ENCODE measurements at regions not wholly inside any gene's neighbourhood (a gene's known extent, or its start where the extent isn't known, plus 50 kb on each side); places are given as distances from the start of the nearest gene placed in this dataset.
A peak's percentile ranks its signal among the peaks of the same experiment; 100 is the strongest.

- H3K27me3 ChIP-seq (ENCODE audit: control insufficient read depth in 2 of 2, insufficient read depth in 2 of 2, low read length in 2 of 2): no peaks in the 10 kb centered on the region
- H3K9me3 Mint-ChIP-seq: peaks cover 0 to 3% (median 0%) of the 10 kb centered on the region in 11 donors
- H3K36me3 Mint-ChIP-seq: no peaks in the 10 kb centered on the region
- ChIA-PET POLR2A (no interaction called here), CTCF (no interaction called here)
- H3K27ac Mint-ChIP-seq: no peak overlapping the region
- H3K36me3 ChIP-seq (ENCODE audit: control insufficient read depth in 2 of 3, insufficient read depth in 3 of 3, low read length in 3 of 3): no peaks in the 10 kb centered on the region
- no peaks in the 10 kb centered on the region for H3K4me1 ChIP-seq (ENCODE audit: control insufficient read depth in 2 of 2, insufficient read depth in 2 of 2, low read length in 2 of 2)
- H3K27me3 Mint-ChIP-seq: peaks cover 0 to 10% (median 0%) of the 10 kb centered on the region in 5 donors
- no peaks in the 10 kb centered on the region for H3K4me1 Mint-ChIP-seq
- no peak overlapping the region for H3K4me3 ChIP-seq (ENCODE audit: low read length)
- ATAC-seq (no peak), DNase-seq (no peak)
- intact Hi-C loops (cut with micrococcal nuclease): no loop called here
- no peak overlapping the region for H3K27ac ChIP-seq (ENCODE audit: low read depth, low read length)
- no peaks in the 10 kb centered on the region for H3K9me3 ChIP-seq (ENCODE audit: control insufficient read depth in 2 of 3, low read length in 3 of 3)
- no peak overlapping the region for H3K4me3 Mint-ChIP-seq
These were observed 1181.8 kb downstream of the SORCS1 start for GRCh38 chr10:105982735-105983134.

- H3K9me3 ChIP-seq (ENCODE audit: control insufficient read depth in 2 of 3, low read length in 3 of 3): no peaks in the 10 kb centered on the region
- ATAC-seq (no peak), DNase-seq (no peak)
- no peaks in the 10 kb centered on the region for H3K27me3 ChIP-seq (ENCODE audit: control insufficient read depth in 2 of 2, insufficient read depth in 2 of 2, low read length in 2 of 2)
- H3K36me3 ChIP-seq (ENCODE audit: control insufficient read depth in 2 of 3, insufficient read depth in 3 of 3, low read length in 3 of 3): no peaks in the 10 kb centered on the region
- H3K4me3 ChIP-seq (ENCODE audit: low read length): no peak overlapping the region
- H3K27me3 Mint-ChIP-seq: peaks cover 0 to 8% (median 0%) of the 10 kb centered on the region in 5 donors
- intact Hi-C loops (cut with micrococcal nuclease): no loop called here
- no peak overlapping the region for H3K4me3 Mint-ChIP-seq
- H3K4me1 ChIP-seq (ENCODE audit: control insufficient read depth in 2 of 2, insufficient read depth in 2 of 2, low read length in 2 of 2): no peaks in the 10 kb centered on the region
- H3K27ac ChIP-seq (ENCODE audit: low read depth, low read length): no peak overlapping the region
- H3K9me3 Mint-ChIP-seq: peaks cover 0 to 2% (median 0%) of the 10 kb centered on the region in 11 donors
- ChIA-PET CTCF (no interaction called here), POLR2A (no interaction called here)
- H3K4me1 Mint-ChIP-seq: no peaks in the 10 kb centered on the region
- no peaks in the 10 kb centered on the region for H3K36me3 Mint-ChIP-seq
- H3K27ac Mint-ChIP-seq: no peak overlapping the region
These were observed 1182.8 kb downstream of the SORCS1 start for GRCh38 chr10:105981679-105982078.

GRCh38 chr10:105974803-105975456 is 1189.6 kb downstream of the SORCS1 start:
- Histone ChIP-seq H3K27ac (ENCODE audit: low read depth, low read length) (no peak overlapping the region), H3K4me3 (ENCODE audit: low read length) (no peak overlapping the region), H3K4me1 (ENCODE audit: control insufficient read depth in 2 of 2, insufficient read depth in 2 of 2, low read length in 2 of 2) (no peaks in the 10 kb centered on the region), H3K9me3 (ENCODE audit: control insufficient read depth in 2 of 3, low read length in 3 of 3) (no peaks in the 10 kb centered on the region), H3K27me3 (ENCODE audit: control insufficient read depth in 2 of 2, insufficient read depth in 2 of 2, low read length in 2 of 2) (no peaks in the 10 kb centered on the region), H3K36me3 (ENCODE audit: control insufficient read depth in 2 of 3, insufficient read depth in 3 of 3, low read length in 3 of 3) (no peaks in the 10 kb centered on the region)
- peak overlapping the region in 2 of 10 donors; percentile 23 to 71 for H3K4me3 Mint-ChIP-seq
- CTCF ChIA-PET: no interaction called here
- ATAC-seq: no peak
- no peak for DNase-seq
- peaks cover 0 to 11% (median 0%) of the 10 kb centered on the region in 7 donors for H3K4me1 Mint-ChIP-seq
- no peaks in the 10 kb centered on the region for H3K36me3 Mint-ChIP-seq
- intact Hi-C loops (cut with micrococcal nuclease): loop anchor here (1.0 kb wide), 2 partner anchors 25 to 178 kb away; no protein-coding TSS in a partner anchor
- H3K9me3 Mint-ChIP-seq: no peaks in the 10 kb centered on the region
- POLR2A ChIA-PET: no interaction called here
- no peak overlapping the region for H3K27ac Mint-ChIP-seq
- peaks cover 0 to 8% (median 0%) of the 10 kb centered on the region in 5 donors for H3K27me3 Mint-ChIP-seq

- no peaks in the 10 kb centered on the region for H3K36me3 Mint-ChIP-seq
- H3K9me3 Mint-ChIP-seq: no peaks in the 10 kb centered on the region
- no peaks in the 10 kb centered on the region for H3K4me1 ChIP-seq (ENCODE audit: control insufficient read depth in 2 of 2, insufficient read depth in 2 of 2, low read length in 2 of 2)
- H3K27ac ChIP-seq (ENCODE audit: low read depth, low read length): no peak overlapping the region
- no peak overlapping the region for H3K4me3 Mint-ChIP-seq
- no peaks in the 10 kb centered on the region for H3K9me3 ChIP-seq (ENCODE audit: control insufficient read depth in 2 of 3, low read length in 3 of 3)
- peaks cover 0 to 11% (median 0%) of the 10 kb centered on the region in 7 donors for H3K4me1 Mint-ChIP-seq
- ChIA-PET CTCF (no interaction called here), POLR2A (no interaction called here)
- H3K27me3 Mint-ChIP-seq: peaks cover 0 to 13% (median 0%) of the 10 kb centered on the region in 5 donors
- no peak for ATAC-seq
- no peaks in the 10 kb centered on the region for H3K36me3 ChIP-seq (ENCODE audit: control insufficient read depth in 2 of 3, insufficient read depth in 3 of 3, low read length in 3 of 3)
- no peak overlapping the region for H3K27ac Mint-ChIP-seq
- intact Hi-C loops (cut with micrococcal nuclease): loop anchor here in 1 of 2 donors (1.0 kb wide), 1 partner anchor 24 kb away; no protein-coding TSS in a partner anchor
- no peak for DNase-seq
- no peak overlapping the region for H3K4me3 ChIP-seq (ENCODE audit: low read length)
- H3K27me3 ChIP-seq (ENCODE audit: control insufficient read depth in 2 of 2, insufficient read depth in 2 of 2, low read length in 2 of 2): no peaks in the 10 kb centered on the region
These were observed 1190.6 kb downstream of the SORCS1 start for GRCh38 chr10:105973902-105974301.

GRCh38 chr10:105973360-105973759 is 1191.1 kb downstream of the SORCS1 start:
- ChIA-PET POLR2A (no interaction called here), CTCF (no interaction called here)
- DNase-seq: no peak
- Histone ChIP-seq H3K36me3 (ENCODE audit: control insufficient read depth in 2 of 3, insufficient read depth in 3 of 3, low read length in 3 of 3) (no peaks in the 10 kb centered on the region), H3K4me3 (ENCODE audit: low read length) (no peak overlapping the region), H3K9me3 (ENCODE audit: control insufficient read depth in 2 of 3, low read length in 3 of 3) (no peaks in the 10 kb centered on the region), H3K27me3 (ENCODE audit: control insufficient read depth in 2 of 2, insufficient read depth in 2 of 2, low read length in 2 of 2) (no peaks in the 10 kb centered on the region), H3K4me1 (ENCODE audit: control insufficient read depth in 2 of 2, insufficient read depth in 2 of 2, low read length in 2 of 2) (no peaks in the 10 kb centered on the region), H3K27ac (ENCODE audit: low read depth, low read length) (no peak overlapping the region)
- intact Hi-C loops (cut with micrococcal nuclease): no loop called here
- Mint-ChIP-seq H3K36me3 (no peaks in the 10 kb centered on the region), H3K4me3 (no peak overlapping the region), H3K9me3 (no peaks in the 10 kb centered on the region), H3K4me1 (peaks cover 0 to 11% (median 0%) of the 10 kb centered on the region in 7 donors), H3K27ac (no peak overlapping the region), H3K27me3 (peaks cover 0 to 13% (median 0%) of the 10 kb centered on the region in 5 donors)
- no peak for ATAC-seq

- Histone ChIP-seq H3K36me3 (ENCODE audit: control insufficient read depth in 2 of 3, insufficient read depth in 3 of 3, low read length in 3 of 3) (no peaks in the 10 kb centered on the region), H3K4me3 (ENCODE audit: low read length) (no peak overlapping the region), H3K27me3 (ENCODE audit: control insufficient read depth in 2 of 2, insufficient read depth in 2 of 2, low read length in 2 of 2) (no peaks in the 10 kb centered on the region), H3K4me1 (ENCODE audit: control insufficient read depth in 2 of 2, insufficient read depth in 2 of 2, low read length in 2 of 2) (no peaks in the 10 kb centered on the region), H3K27ac (ENCODE audit: low read depth, low read length) (no peak overlapping the region), H3K9me3 (ENCODE audit: control insufficient read depth in 2 of 3, low read length in 3 of 3) (no peaks in the 10 kb centered on the region)
- H3K36me3 Mint-ChIP-seq: no peaks in the 10 kb centered on the region
- ChIA-PET CTCF (interaction anchor here (1.0 kb wide), 1 partner anchor 16 kb away, joined by 3 read pairs; no protein-coding TSS in a partner anchor), POLR2A (no interaction called here)
- intact Hi-C loops (cut with micrococcal nuclease): no loop called here
- H3K9me3 Mint-ChIP-seq: no peaks in the 10 kb centered on the region
- H3K4me1 Mint-ChIP-seq: peaks cover 0 to 11% (median 0%) of the 10 kb centered on the region in 7 donors
- no peak for ATAC-seq
- H3K4me3 Mint-ChIP-seq: no peak overlapping the region
- H3K27me3 Mint-ChIP-seq: peaks cover 0 to 17% (median under 1%) of the 10 kb centered on the region in 5 donors
- H3K27ac Mint-ChIP-seq: no peak overlapping the region
- no peak for DNase-seq
These were observed 1193.0 kb downstream of the SORCS1 start for GRCh38 chr10:105971460-105971859.

GRCh38 chr10:105969884-105970377 is 1194.6 kb downstream of the SORCS1 start:
- CTCF ChIA-PET: no interaction called here
- H3K27ac Mint-ChIP-seq: no peak overlapping the region
- Histone ChIP-seq H3K27me3 (ENCODE audit: control insufficient read depth in 2 of 2, insufficient read depth in 2 of 2, low read length in 2 of 2) (no peaks in the 10 kb centered on the region), H3K36me3 (ENCODE audit: control insufficient read depth in 2 of 3, insufficient read depth in 3 of 3, low read length in 3 of 3) (no peaks in the 10 kb centered on the region), H3K9me3 (ENCODE audit: control insufficient read depth in 2 of 3, low read length in 3 of 3) (no peaks in the 10 kb centered on the region), H3K27ac (ENCODE audit: low read depth, low read length) (no peak overlapping the region), H3K4me1 (ENCODE audit: control insufficient read depth in 2 of 2, insufficient read depth in 2 of 2, low read length in 2 of 2) (no peaks in the 10 kb centered on the region), H3K4me3 (ENCODE audit: low read length) (no peak overlapping the region)
- POLR2A ChIA-PET: no interaction called here
- peaks cover 0 to 24% (median 9%) of the 10 kb centered on the region in 5 donors for H3K27me3 Mint-ChIP-seq
- ATAC-seq: no peak
- H3K4me1 Mint-ChIP-seq: peaks cover 0 to 4% (median 0%) of the 10 kb centered on the region in 7 donors
- no peaks in the 10 kb centered on the region for H3K36me3 Mint-ChIP-seq
- H3K9me3 Mint-ChIP-seq: no peaks in the 10 kb centered on the region
- intact Hi-C loops (cut with micrococcal nuclease): no loop called here
- no peak for DNase-seq
- H3K4me3 Mint-ChIP-seq: no peak overlapping the region

Measured in naive thymus-derived CD4-positive, alpha-beta T cell (primary cell).